NCI-H345 treated with DMSO at 0.1 percent for 48 hours (cell line): ENCODE measurements at regions not wholly inside any gene's neighbourhood (a gene's known extent, or its start where the extent isn't known, plus 50 kb on each side); places are given as distances from the start of the nearest gene placed in this dataset.

ENCODE experiments used
- DNase-seq: peaks from one replicate; lab custom pipeline; 2025; ENCODE audit not compliant: unreplicated experiment; lab: John Stamatoyannopoulos, UW

DNA sequence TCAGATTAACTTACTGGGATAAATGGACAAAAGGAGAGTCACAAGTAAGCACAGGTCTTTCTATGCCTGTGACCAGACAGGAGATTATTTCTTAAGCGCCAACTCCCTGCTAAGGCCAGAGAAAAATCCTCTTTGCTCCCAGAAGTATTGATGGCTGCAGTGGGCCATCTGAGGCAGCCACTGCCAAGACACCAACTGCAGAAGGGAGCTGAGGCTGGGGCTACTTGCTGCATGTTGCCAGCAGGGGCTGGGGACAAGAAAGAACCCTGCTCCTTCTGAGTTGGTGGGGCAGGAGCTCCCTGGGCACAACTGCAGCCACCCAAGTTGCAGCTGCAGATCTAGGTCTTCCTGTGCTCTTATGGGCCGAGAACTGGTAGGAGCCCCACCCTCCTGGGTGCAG lies 1075.3 kb downstream of the PCDH18 start:
- no peak for DNase-seq

- DNase-seq = no peak
These were observed 1089.3 kb downstream of the PCDH18 start for GRCh38 chr4:136443006-136443405.

- DNase-seq = no peak
These were observed 1089.8 kb downstream of the PCDH18 start for GRCh38 chr4:136442447-136442846.

- DNase-seq = no peak
These were observed 1090.5 kb downstream of the PCDH18 start for GRCh38 chr4:136441629-136442282.

DNA sequence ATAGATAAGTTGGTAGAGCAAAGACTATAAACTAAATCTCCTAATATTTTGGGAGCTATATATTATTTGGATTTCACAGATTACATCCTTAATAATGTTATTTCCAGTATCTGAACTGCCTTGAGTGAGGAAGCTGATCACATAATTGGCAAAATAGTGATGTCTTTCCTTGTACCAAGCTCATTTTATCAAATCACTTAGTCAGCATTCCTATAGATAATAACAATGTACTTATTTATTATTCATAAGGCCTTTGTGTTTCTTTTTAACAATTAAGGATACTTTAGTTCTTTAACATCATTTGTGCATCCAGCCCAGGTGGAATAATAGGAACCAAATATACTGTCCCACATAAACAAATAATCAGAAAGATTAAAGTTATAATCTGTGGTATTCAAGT lies 1093.6 kb downstream of the PCDH18 start:
- DNase-seq = no peak

- DNase-seq = no peak
These were observed 1108.2 kb downstream of the PCDH18 start for GRCh38 chr4:136424052-136424451.

- no peak for DNase-seq
These were observed 1117.3 kb downstream of the PCDH18 start for GRCh38 chr4:136414981-136415380.

- DNase-seq = no peak
These were observed 1119.6 kb downstream of the PCDH18 start for GRCh38 chr4:136412708-136413107.

DNA sequence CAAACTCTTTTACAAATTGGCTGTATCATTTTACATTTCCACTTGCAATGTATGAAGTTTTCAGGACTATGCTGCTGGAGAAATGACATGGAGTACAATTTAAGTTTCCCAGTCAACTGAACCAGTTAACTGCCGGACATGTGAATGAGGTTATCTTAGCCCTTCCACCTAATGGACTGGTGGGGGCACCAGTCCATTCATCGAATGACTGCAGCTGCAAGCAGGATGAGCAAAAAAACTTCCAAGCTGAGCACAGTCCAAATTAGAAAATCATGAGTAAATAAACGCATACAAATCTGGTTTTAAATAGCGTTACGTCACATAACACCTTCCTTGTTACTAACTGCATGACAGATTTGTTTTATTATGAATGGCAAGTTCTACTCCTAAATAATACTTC lies 1131.5 kb downstream of the PCDH18 start:
- DNase-seq = no peak

DNA sequence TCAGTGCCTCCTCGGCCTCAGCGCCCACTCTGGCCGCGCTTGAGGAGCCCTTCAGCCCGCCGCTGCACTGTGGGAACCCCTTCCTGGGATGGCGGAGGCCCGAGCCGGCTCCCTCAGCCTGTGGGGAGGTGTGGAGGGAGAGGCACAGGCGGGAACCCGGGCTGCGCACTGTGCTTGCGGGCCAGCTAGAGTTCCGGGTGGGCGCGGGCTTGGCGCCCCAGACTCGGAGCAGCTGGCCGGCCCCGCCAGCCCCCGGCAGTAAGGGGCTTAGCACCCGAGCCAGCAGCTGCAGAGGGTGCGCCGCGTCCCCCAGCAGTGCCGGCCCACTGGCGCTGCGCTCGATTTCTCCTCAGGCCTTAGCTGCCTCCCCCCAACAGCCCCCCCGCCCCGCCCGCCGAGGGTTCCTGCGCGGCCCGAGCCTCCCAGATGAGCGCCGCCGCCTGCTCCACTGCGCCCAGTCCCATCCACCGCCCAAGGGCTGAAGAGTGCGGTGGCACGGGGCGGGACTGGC lies 1137.0 kb downstream of the PCDH18 start:
- DNase-seq = no peak

GRCh38 chr4:136392576-136392975 lies 1139.7 kb downstream of the PCDH18 start:
- no peak for DNase-seq

DNA sequence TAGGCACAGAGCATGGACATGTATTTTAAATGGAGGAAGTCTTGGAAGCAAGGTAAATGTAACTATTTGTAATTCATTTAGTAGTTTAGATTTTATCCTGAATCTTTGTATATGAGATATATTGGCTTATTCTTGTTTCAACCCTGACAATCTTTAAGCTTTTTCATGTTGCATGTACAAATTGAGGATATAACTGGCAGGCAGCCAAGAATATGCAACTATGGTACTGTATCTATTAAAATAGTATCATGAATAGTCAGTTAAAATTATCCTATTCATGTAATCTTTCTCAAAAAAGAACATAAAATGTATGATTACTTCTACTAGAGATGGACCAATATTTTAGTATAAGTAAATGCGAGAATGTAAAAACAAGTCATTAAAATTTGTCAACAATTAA lies 1141.5 kb downstream of the PCDH18 start:
- DNase-seq = no peak

DNA sequence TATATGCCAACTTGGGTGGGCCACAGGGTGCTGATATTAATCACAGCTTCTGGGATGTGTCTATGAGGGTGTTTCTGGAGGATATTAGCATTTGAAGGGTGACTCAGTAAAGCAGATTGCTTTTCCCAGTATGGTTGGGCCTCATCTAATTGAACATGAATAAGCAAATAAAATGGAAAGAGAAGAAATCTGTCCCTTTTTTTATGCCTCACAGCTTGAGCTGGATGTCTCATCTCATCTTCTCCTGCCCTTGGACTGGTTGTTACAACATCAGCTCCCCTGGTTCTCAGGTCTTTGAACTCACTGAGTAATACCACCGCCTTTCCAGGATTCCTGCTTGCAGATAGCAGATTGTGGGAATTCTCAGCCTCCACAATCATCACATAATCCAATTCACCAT lies 1149.2 kb downstream of the PCDH18 start:
- DNase-seq = no peak

GRCh38 chr4:136371231-136371630 lies 1161.1 kb downstream of the PCDH18 start:
- no peak for DNase-seq

DNA sequence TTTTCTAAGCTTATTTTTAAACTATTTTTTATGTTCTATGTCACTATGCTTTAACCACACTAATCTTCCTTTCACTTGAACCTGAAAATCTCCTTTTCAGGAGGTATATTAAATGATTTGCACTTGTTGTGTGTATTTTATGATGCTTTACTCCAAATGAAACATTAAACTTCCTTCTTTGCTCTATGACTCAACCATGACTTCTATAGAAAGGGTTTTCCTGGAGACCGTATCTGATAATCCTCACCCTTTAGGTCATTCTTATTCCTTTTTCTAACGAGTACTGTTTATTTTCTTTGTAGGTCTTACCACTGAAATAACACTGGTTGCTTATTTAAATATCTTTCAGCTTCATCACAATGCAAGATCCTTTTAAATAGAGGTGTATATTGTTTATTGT lies 1163.2 kb downstream of the PCDH18 start:
- DNase-seq = no peak

DNA sequence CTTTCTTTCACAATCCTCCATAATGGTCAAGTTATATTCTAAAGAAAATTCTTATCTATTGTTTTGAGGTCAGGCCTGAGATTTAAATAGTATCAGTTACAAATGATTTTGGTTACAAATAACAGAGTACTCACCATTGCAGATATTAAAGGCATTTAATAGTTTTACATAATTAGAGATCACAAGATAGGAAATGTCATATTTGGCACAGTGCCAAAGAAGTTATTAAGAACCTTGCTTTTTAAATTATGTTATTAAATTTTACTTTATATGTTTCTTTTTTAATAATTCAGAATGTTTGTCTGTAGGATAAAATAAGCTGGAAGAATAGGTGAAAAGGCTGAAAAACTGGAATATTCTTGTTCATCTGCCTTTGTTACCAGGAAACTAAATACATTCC lies 1174.7 kb downstream of the PCDH18 start:
- no peak for DNase-seq

- DNase-seq = no peak
These were observed 1176.3 kb downstream of the PCDH18 start for GRCh38 chr4:136355970-136356369.

DNA sequence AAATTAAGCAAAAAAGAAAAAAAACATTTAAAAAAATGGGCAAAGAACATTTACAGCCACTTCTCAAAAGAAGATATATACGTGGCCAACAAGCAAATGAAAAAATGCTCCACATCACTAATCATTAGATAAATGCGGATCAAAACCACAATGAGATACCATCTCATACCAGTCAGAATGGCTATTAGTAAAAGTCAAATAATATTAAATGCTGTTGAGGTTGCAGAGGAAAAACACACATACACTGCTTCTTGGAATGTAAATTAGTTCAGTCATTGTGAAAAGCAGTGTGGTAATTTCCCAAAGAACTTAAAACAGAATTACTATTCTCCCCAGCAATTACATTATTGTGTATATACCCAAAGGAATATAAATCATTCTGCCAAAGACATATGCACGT lies 1189.0 kb downstream of the PCDH18 start:
- DNase-seq = no peak

GRCh38 chr4:136342666-136343065 lies 1189.6 kb downstream of the PCDH18 start:
- DNase-seq = no peak

- DNase-seq = no peak
These were observed 1195.1 kb downstream of the PCDH18 start for GRCh38 chr4:136337216-136337615.

DNA sequence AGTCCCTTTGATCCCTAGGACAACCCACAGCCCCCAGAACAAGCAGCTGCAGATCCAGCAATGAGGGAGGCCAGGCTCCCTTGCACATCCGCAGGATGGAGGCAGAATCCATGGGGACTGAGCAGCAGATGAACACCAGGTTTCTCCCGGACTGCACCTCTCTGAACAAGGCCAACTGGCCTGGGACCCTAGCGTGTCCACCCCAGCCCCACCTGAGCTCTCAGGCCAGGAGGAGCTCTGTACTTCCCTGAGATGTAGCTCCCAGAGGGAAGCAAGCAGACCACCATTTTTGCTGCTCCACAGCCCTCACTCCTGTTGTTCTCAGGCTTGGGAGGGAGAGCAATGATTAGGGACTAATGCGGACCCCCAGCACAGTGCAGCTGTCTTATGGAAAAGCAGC lies 1195.8 kb downstream of the PCDH18 start:
- DNase-seq = no peak

- DNase-seq = no peak
These were observed 1203.1 kb downstream of the PCDH18 start for GRCh38 chr4:136329042-136329662.

GRCh38 chr4:136328131-136328530 lies 1204.2 kb downstream of the PCDH18 start:
- DNase-seq = no peak
